Erythroblast (primary cell): ENCODE measurements at regions not wholly inside any gene's neighbourhood (a gene's known extent, or its start where the extent isn't known, plus 50 kb on each side); places are given as distances from the start of the nearest gene placed in this dataset.

Experiments used
- GATA1 ChIP-seq: IDR thresholded peaks from 2 replicates; pipeline ENCODE4 v1.6.1; 2011; ENCODE audit warnings: low read depth, mild to moderate bottlenecking, control low read depth, low read length, moderate library complexity
- POLR2A ChIP-seq: IDR thresholded peaks from 2 replicates; pipeline ENCODE4 v1.6.1; 2011; ENCODE audit warnings: mild to moderate bottlenecking, low read length

DNA sequence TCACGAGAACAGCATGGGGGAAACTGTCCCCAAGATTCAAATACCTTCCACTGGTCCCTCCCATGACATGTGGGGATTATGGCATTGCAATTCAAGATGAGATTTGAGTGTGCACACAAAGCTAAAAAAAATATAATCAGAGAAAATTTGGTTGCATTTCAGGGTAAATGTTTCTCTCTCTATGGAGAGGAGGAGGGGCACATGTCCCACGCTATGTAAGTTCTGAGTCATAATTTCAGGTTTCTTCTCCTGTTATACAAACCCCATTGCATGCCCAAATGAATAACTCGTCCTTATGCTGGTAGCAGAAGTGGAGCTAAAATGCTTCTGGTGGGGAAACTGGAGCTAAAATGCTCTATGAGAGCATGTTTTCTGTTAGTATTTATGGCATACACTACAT lies 209.7 kb upstream of the DCBLD2 start:
- TF ChIP-seq POLR2A (no peak), GATA1 (no peak)
